HFFc6 (cell line): ENCODE measurements at regions not wholly inside any gene's neighbourhood (a gene's known extent, or its start where the extent isn't known, plus 50 kb on each side); places are given as distances from the start of the nearest gene placed in this dataset.

Source experiments
- DNase-seq: peaks from one replicate; pipeline ENCODE4 v3.0.0-alpha.2; 2018
- H3K27ac Mint-ChIP-seq: 2 replicates; pipeline ENCODE4 v1.8.0; 2020; ENCODE audit warnings: mild to moderate bottlenecking, mixed read lengths
- H3K27me3 Mint-ChIP-seq: 2 replicates; pipeline ENCODE4 v1.8.0; 2021; ENCODE audit warnings: mild to moderate bottlenecking, moderate library complexity, mixed read lengths; ENCODE audit not compliant: insufficient read depth
- H3K36me3 Mint-ChIP-seq: 2 replicates; pipeline ENCODE4 v1.8.0; 2021; ENCODE audit warnings: low read depth, mixed read lengths
- H3K4me1 Mint-ChIP-seq: 2 replicates; pipeline ENCODE4 v1.8.0; 2020; ENCODE audit warnings: low read depth, mixed read lengths
- H3K4me3 Mint-ChIP-seq: 2 replicates; pipeline ENCODE4 v1.8.0; 2020; ENCODE audit warnings: mild to moderate bottlenecking, moderate library complexity, mixed read lengths
- H3K9me3 Mint-ChIP-seq: 2 replicates; pipeline ENCODE4 v1.8.0; 2020; ENCODE audit warnings: mild to moderate bottlenecking, mixed read lengths
- CTCF ChIP-seq: fragments of 200-600 bp; sonication (generic); IDR thresholded peaks from 2 replicates; pipeline ENCODE4 v1.5.0; 2021; ENCODE audit warnings: antibody characterized with exemption, mild to moderate bottlenecking

GRCh38 chr21:33121715-33122475 is 52.0 kb downstream of the OLIG1 start:
- no peak overlapping the region for H3K27ac Mint-ChIP-seq
- H3K27me3 Mint-ChIP-seq, result peaks cover 44% of the 10 kb centered on the region
- DNase-seq, result peak; percentile 39
- 0 out of 2 replicates have a peak, but pooled peaks cover 5% of the 10 kb centered on the region for H3K4me1 Mint-ChIP-seq
- H3K4me3 Mint-ChIP-seq, result no peak overlapping the region
- H3K9me3 Mint-ChIP-seq, result no peaks in the 10 kb centered on the region
- TF ChIP-seq CTCF, result no peak
- no peaks in the 10 kb centered on the region for H3K36me3 Mint-ChIP-seq

GRCh38 chr21:33122507-33122906 is 52.6 kb downstream of the OLIG1 start:
- H3K4me3 Mint-ChIP-seq, result no peak overlapping the region
- no peak for DNase-seq
- no peaks in the 10 kb centered on the region for H3K9me3 Mint-ChIP-seq
- peaks cover 38% of the 10 kb centered on the region for H3K27me3 Mint-ChIP-seq
- no peaks in the 10 kb centered on the region for H3K36me3 Mint-ChIP-seq
- H3K4me1 Mint-ChIP-seq, result 0 out of 2 replicates have a peak, but pooled peaks cover 5% of the 10 kb centered on the region
- no peak overlapping the region for H3K27ac Mint-ChIP-seq
- TF ChIP-seq CTCF, result no peak

GRCh38 chr21:33123374-33124123 is 53.6 kb downstream of the OLIG1 start:
- DNase-seq, result no peak
- TF ChIP-seq CTCF, result no peak
- H3K36me3 Mint-ChIP-seq, result no peaks in the 10 kb centered on the region
- H3K4me3 Mint-ChIP-seq, result no peak overlapping the region
- no peak overlapping the region for H3K27ac Mint-ChIP-seq
- no peaks in the 10 kb centered on the region for H3K9me3 Mint-ChIP-seq
- peaks cover 36% of the 10 kb centered on the region for H3K27me3 Mint-ChIP-seq
- 0 out of 2 replicates have a peak, but pooled peaks cover 5% of the 10 kb centered on the region for H3K4me1 Mint-ChIP-seq

GRCh38 chr21:33124889-33125288 is 54.9 kb downstream of the OLIG1 start:
- Mint-ChIP-seq H3K4me1 (0 out of 2 replicates have a peak, but pooled peaks cover 5% of the 10 kb centered on the region), H3K9me3 (no peaks in the 10 kb centered on the region), H3K27ac (no peak overlapping the region), H3K4me3 (no peak overlapping the region), H3K27me3 (peaks cover 37% of the 10 kb centered on the region), H3K36me3 (no peaks in the 10 kb centered on the region)
- no peak for DNase-seq
- TF ChIP-seq CTCF, result no peak

- H3K27ac Mint-ChIP-seq, result no peak overlapping the region
- H3K9me3 Mint-ChIP-seq, result no peaks in the 10 kb centered on the region
- peaks cover 40% of the 10 kb centered on the region for H3K27me3 Mint-ChIP-seq
- H3K4me3 Mint-ChIP-seq, result no peak overlapping the region
- no peak for DNase-seq
- no peaks in the 10 kb centered on the region for H3K36me3 Mint-ChIP-seq
- H3K4me1 Mint-ChIP-seq, result 0 out of 2 replicates have a peak, but pooled peaks cover 5% of the 10 kb centered on the region
- no peak for TF ChIP-seq CTCF
These were observed 55.9 kb downstream of the OLIG1 start for GRCh38 chr21:33125680-33126375.
